Liver (tissue), 8 donors: ENCODE measurements at regions not wholly inside any gene's neighbourhood (a gene's known extent, or its start where the extent isn't known, plus 50 kb on each side); places are given as distances from the start of the nearest gene placed in this dataset.

Experiments used
- DNase-seq: peaks from one replicate; pipeline ENCODE4 v3.0.0-alpha.2; 2017; ENCODE audit warnings: low spot score
- H3K27ac ChIP-seq, 2 donors: one replicate each; pipeline ENCODE4 v1.7.0; 2013; ENCODE audit warnings: inconsistent platforms in 2 of 2, low read length in 2 of 2, control low read depth in 1 of 2, low read depth in 1 of 2, mild to moderate bottlenecking in 1 of 2
- H3K27me3 ChIP-seq, 4 donors: one replicate each; pipeline versions ENCODE4 v1.6.1 to v1.7.0; 2013; ENCODE audit warnings: low read length in 3 of 4, inconsistent platforms in 1 of 4, mild to moderate bottlenecking in 1 of 4, moderate library complexity in 1 of 4; ENCODE audit not compliant: control insufficient read depth in 4 of 4, insufficient read depth in 4 of 4
- H3K36me3 ChIP-seq, 4 donors: one replicate each; pipeline versions ENCODE4 v1.6.1 to v1.7.0; 2013; ENCODE audit warnings: low read length in 3 of 4, mild to moderate bottlenecking in 3 of 4, low read depth in 1 of 4, moderate library complexity in 1 of 4; ENCODE audit not compliant: control insufficient read depth in 4 of 4, insufficient read depth in 3 of 4
- H3K4me1 ChIP-seq, 4 donors: one replicate each; pipeline versions ENCODE4 v1.6.1 to v1.7.0; 2013; ENCODE audit warnings: low read length in 3 of 4, mild to moderate bottlenecking in 3 of 4, moderate library complexity in 1 of 4; ENCODE audit not compliant: control insufficient read depth in 4 of 4, insufficient read depth in 4 of 4
- H3K4me3 ChIP-seq, 3 donors: one replicate each; pipeline versions ENCODE4 v1.6.1 to v1.7.0; 2013; ENCODE audit warnings: low read length in 3 of 3, control low read depth in 1 of 3, low read depth in 1 of 3, mild to moderate bottlenecking in 1 of 3
- H3K9ac ChIP-seq, 2 donors: one replicate each; pipeline ENCODE4 v1.7.0; 2013; ENCODE audit warnings: low read length in 2 of 2, mild to moderate bottlenecking in 2 of 2, moderate library complexity in 2 of 2, control low read depth in 1 of 2, low read depth in 1 of 2
- H3K9me3 ChIP-seq, 4 donors: one replicate each; pipeline versions ENCODE4 v1.6.1 to v1.7.0; 2013; ENCODE audit warnings: low read length in 3 of 4; ENCODE audit not compliant: control insufficient read depth in 4 of 4
- EGR1 ChIP-seq, 2 donors: IDR thresholded peaks; 2 replicates each; pipeline ENCODE4 v1.6.1; 2016 to 2018; ENCODE audit warnings: antibody characterized with exemption in 2 of 2, low read depth in 2 of 2
- FOXA2 ChIP-seq: IDR thresholded peaks from 2 replicates; pipeline ENCODE4 v1.6.1; 2016; ENCODE audit warnings: antibody characterized with exemption
- GABPA ChIP-seq, 2 donors: IDR thresholded peaks in 1 of 2; conservative IDR thresholded peaks in 1 of 2; 2 replicates each; pipeline ENCODE4 v1.6.1; 2016; ENCODE audit warnings: antibody characterized with exemption in 2 of 2, mild to moderate bottlenecking in 1 of 2, moderate library complexity in 1 of 2
- HNF4A ChIP-seq, 2 donors: conservative IDR thresholded peaks; 2 replicates each; pipeline ENCODE4 v1.6.1; 2016; ENCODE audit warnings: antibody characterized with exemption in 2 of 2, mild to moderate bottlenecking in 2 of 2
- HNF4G ChIP-seq: IDR thresholded peaks from 2 replicates; pipeline ENCODE4 v1.6.1; 2016; ENCODE audit warnings: antibody characterized with exemption
- JUND ChIP-seq, 2 donors: IDR thresholded peaks; 2 replicates each; pipeline ENCODE4 v1.6.1; 2016; ENCODE audit warnings: antibody characterized with exemption in 2 of 2
- NR2F2 ChIP-seq: IDR thresholded peaks from 2 replicates; pipeline ENCODE4 v1.6.1; 2016; ENCODE audit warnings: antibody characterized with exemption
- RAD21 ChIP-seq, 2 donors: IDR thresholded peaks; 2 replicates each; pipeline ENCODE4 v1.6.1; 2016; ENCODE audit warnings: antibody characterized with exemption in 2 of 2, mild to moderate bottlenecking in 2 of 2
- RXRA ChIP-seq, 2 donors: IDR thresholded peaks; 2 replicates each; pipeline ENCODE4 v1.6.1; 2017 to 2018; ENCODE audit warnings: antibody characterized with exemption in 2 of 2, mild to moderate bottlenecking in 1 of 2
- TAF1 ChIP-seq: conservative IDR thresholded peaks from 2 replicates; pipeline ENCODE4 v1.6.1; 2016; ENCODE audit warnings: antibody characterized with exemption, mild to moderate bottlenecking
- YY1 ChIP-seq: IDR thresholded peaks from 2 replicates; pipeline ENCODE4 v1.6.1; 2016; ENCODE audit warnings: antibody characterized with exemption, mild to moderate bottlenecking
- WGBS: extraction: QIAGEN DNeasy Blood & Tissue Kit; methylation state at CpG from one replicate; pipeline ENCODE4 v1.1.7; 2013; 5-methylcytosine and 5-hydroxymethylcytosine counted together
- TF ChIP-seq, protein P1 (sequence below): fragments of 150-350 bp; IDR thresholded peaks from 2 replicates; pipeline ENCODE4 v1.5.1; 2017; ENCODE audit warnings: improper control_type of control experiment, low read depth, low read length; ENCODE audit not compliant: missing input control
- TF ChIP-seq, protein P2 (sequence below): IDR thresholded peaks from 2 replicates; pipeline ENCODE4 v1.6.1; 2016; ENCODE audit warnings: antibody characterized with exemption
- TF ChIP-seq, protein P3 (sequence below): IDR thresholded peaks from 2 replicates; pipeline ENCODE4 v1.6.1; 2016; ENCODE audit warnings: antibody characterized with exemption
- donor health status: healthy.
- donor health status: healthy.
- donor health status: healthy.
- donor health status: healthy.
- donor health status: healthy.

DNA sequence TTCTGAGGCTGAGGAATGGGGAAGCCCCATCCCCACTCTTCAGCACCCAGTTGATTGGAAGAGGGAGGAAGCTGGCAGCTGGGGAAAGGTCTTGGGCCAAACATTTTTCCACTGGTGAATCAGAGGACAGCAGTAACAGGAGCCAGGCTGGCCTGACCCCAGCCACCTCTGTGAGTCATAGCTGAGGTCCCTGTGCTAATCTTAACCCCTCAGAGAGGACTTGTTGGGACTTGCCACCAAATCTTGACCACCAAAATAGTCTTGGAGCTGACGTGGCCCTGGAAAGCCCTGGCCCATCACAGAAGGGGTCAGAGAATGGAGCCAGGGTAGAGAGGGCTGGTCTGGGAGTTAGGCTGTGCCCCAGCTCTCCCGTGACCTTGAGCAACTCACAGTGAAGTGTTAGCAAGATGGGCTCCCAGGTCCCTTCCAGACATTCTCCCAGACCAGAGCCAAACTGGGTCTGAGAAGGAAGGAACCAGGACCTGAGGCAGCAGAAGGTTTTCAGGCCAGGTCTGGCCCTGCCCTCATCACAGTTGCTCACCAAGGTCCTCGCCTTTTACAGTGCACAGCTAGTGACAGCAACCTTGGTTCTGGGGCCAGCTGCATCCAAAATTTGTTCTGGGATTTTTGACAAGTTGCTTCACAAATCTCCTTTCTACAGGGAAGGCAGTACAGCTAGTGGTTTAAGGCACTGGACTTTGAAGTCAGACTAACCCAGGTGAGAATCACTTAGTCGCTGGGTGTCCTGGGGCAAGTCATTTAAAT, 266.6 kb downstream of the CYP26B1 start:
- H3K36me3 ChIP-seq, result no peaks in the 10 kb centered on the region
- H3K9ac ChIP-seq, result no peak overlapping the region
- TF ChIP-seq HNF4A (conservative IDR thresholded peaks at IDR 0.05) (peak in 1 of 2 donors; percentile 6), NR2F2 (peak; percentile 66), RXRA (IDR thresholded peaks at IDR 0.05) (no peak), JUND (IDR thresholded peaks at IDR 0.05) (peak; percentile 52 to 65), GABPA (IDR thresholded peaks at IDR 0.05 in 1 of 2, conservative IDR thresholded peaks at IDR 0.05 in 1 of 2) (no peak)
- DNase-seq, result no peak
- no peaks in the 10 kb centered on the region for H3K27me3 ChIP-seq
- H3K4me1 ChIP-seq, result peaks cover 0 to 10% (median 3%) of the 10 kb centered on the region in 4 donors
- WGBS, result 90% methylated on average over 4 of the region's 4 CpGs
- no peak overlapping the region for H3K27ac ChIP-seq
- H3K9me3 ChIP-seq, result no peaks in the 10 kb centered on the region
- no peak overlapping the region for H3K4me3 ChIP-seq

DNA sequence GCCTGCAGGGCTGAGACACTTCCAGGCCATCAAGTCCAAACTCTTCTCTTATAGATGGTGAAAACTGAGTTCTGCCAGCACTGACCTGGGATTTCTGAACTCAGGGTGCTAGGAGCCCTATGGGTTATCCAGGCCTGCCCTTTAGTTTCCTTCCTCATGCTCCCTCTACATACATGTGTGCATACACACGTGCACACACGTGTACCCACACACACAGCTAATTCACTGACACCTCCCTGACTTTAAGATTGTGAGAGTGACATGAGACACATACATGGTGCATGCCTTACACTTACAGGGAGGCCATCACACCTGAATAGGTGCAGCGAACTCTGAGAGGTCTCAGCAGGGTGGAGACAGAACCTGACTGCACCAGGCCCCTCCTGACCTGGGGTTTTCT, 267.4 kb downstream of the CYP26B1 start:
- TF ChIP-seq EGR1 (IDR thresholded peaks at IDR 0.05; ENCODE audit: low read depth in 2 of 2), result no peak
- no peak for TF ChIP-seq YY1
- no peak for TF ChIP-seq FOXA2
- TF ChIP-seq, protein P1, sequence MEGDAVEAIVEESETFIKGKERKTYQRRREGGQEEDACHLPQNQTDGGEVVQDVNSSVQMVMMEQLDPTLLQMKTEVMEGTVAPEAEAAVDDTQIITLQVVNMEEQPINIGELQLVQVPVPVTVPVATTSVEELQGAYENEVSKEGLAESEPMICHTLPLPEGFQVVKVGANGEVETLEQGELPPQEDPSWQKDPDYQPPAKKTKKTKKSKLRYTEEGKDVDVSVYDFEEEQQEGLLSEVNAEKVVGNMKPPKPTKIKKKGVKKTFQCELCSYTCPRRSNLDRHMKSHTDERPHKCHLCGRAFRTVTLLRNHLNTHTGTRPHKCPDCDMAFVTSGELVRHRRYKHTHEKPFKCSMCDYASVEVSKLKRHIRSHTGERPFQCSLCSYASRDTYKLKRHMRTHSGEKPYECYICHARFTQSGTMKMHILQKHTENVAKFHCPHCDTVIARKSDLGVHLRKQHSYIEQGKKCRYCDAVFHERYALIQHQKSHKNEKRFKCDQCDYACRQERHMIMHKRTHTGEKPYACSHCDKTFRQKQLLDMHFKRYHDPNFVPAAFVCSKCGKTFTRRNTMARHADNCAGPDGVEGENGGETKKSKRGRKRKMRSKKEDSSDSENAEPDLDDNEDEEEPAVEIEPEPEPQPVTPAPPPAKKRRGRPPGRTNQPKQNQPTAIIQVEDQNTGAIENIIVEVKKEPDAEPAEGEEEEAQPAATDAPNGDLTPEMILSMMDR, result no peak
- TF ChIP-seq HNF4G, result no peak
- TF ChIP-seq JUND (IDR thresholded peaks at IDR 0.05), result no peak
- TF ChIP-seq RXRA (IDR thresholded peaks at IDR 0.05), result no peak
- no peak for TF ChIP-seq RAD21 (IDR thresholded peaks at IDR 0.05)
- no peak for TF ChIP-seq HNF4A (conservative IDR thresholded peaks at IDR 0.05)
- no peak for TF ChIP-seq TAF1
- TF ChIP-seq, protein P2, sequence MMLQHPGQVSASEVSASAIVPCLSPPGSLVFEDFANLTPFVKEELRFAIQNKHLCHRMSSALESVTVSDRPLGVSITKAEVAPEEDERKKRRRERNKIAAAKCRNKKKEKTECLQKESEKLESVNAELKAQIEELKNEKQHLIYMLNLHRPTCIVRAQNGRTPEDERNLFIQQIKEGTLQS, result no peak
- TF ChIP-seq, protein P3, sequence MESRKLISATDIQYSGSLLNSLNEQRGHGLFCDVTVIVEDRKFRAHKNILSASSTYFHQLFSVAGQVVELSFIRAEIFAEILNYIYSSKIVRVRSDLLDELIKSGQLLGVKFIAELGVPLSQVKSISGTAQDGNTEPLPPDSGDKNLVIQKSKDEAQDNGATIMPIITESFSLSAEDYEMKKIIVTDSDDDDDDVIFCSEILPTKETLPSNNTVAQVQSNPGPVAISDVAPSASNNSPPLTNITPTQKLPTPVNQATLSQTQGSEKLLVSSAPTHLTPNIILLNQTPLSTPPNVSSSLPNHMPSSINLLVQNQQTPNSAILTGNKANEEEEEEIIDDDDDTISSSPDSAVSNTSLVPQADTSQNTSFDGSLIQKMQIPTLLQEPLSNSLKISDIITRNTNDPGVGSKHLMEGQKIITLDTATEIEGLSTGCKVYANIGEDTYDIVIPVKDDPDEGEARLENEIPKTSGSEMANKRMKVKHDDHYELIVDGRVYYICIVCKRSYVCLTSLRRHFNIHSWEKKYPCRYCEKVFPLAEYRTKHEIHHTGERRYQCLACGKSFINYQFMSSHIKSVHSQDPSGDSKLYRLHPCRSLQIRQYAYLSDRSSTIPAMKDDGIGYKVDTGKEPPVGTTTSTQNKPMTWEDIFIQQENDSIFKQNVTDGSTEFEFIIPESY, result no peak
- TF ChIP-seq GABPA (IDR thresholded peaks at IDR 0.05 in 1 of 2, conservative IDR thresholded peaks at IDR 0.05 in 1 of 2), result no peak
- TF ChIP-seq NR2F2, result no peak

More for the DNA sequence above, 267.4 kb downstream of the CYP26B1 start:
- H3K4me1 ChIP-seq, result peaks cover 0 to 10% (median 3%) of the 10 kb centered on the region in 4 donors
- no peaks in the 10 kb centered on the region for H3K36me3 ChIP-seq
- no peak overlapping the region for H3K27ac ChIP-seq
- no peak for DNase-seq
- WGBS, result 92% methylated on average over 3 of the region's 3 CpGs
- no peak overlapping the region for H3K4me3 ChIP-seq
- no peak overlapping the region for H3K9ac ChIP-seq
- H3K9me3 ChIP-seq, result no peaks in the 10 kb centered on the region
- H3K27me3 ChIP-seq, result no peaks in the 10 kb centered on the region
